ENCODE measurements at regions not wholly inside any gene's neighbourhood (a gene's known extent, or its start where the extent isn't known, plus 50 kb on each side); places are given as distances from the start of the nearest gene placed in this dataset.

DNA sequence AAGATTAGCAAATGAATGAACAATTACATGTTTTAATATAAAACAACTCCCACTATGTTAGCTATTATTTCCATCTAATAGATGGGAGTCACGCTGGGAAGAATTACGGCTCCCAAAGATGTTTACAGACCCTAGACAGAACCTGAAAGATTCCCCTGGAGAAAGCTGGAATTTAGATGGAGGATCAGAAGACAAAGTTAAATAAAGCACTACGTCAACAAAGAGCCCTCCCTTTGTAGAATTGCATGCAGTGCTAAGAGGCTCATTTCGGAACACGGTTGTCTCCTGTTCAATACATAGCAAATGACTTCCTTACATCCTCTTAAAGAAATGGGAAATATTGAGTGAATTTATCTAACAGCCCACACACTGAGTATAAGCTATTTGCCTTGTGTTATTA, 328.3 kb downstream of the CBLN4 start:
- TF ChIP-seq EP300 (IDR thresholded peaks at IDR 0.05; ENCODE audit: borderline replicate concordance) = no peak
- TF ChIP-seq TAF1 (IDR thresholded peaks at IDR 0.05; ENCODE audit: low read depth) = no peak
- no peak for TF ChIP-seq EGR1 (IDR thresholded peaks at IDR 0.05)
- TF ChIP-seq YY1 (IDR thresholded peaks at IDR 0.05; ENCODE audit: low read depth) = no peak
- no peak for TF ChIP-seq RAD21 (IDR thresholded peaks at IDR 0.05; ENCODE audit: low read depth)
- TF ChIP-seq, protein P1, sequence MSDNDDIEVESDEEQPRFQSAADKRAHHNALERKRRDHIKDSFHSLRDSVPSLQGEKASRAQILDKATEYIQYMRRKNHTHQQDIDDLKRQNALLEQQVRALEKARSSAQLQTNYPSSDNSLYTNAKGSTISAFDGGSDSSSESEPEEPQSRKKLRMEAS (IDR thresholded peaks at IDR 0.05) = no peak
- no peak for TF ChIP-seq CREB1 (IDR thresholded peaks at IDR 0.05; ENCODE audit: low read depth)
- TF ChIP-seq, protein P2, sequence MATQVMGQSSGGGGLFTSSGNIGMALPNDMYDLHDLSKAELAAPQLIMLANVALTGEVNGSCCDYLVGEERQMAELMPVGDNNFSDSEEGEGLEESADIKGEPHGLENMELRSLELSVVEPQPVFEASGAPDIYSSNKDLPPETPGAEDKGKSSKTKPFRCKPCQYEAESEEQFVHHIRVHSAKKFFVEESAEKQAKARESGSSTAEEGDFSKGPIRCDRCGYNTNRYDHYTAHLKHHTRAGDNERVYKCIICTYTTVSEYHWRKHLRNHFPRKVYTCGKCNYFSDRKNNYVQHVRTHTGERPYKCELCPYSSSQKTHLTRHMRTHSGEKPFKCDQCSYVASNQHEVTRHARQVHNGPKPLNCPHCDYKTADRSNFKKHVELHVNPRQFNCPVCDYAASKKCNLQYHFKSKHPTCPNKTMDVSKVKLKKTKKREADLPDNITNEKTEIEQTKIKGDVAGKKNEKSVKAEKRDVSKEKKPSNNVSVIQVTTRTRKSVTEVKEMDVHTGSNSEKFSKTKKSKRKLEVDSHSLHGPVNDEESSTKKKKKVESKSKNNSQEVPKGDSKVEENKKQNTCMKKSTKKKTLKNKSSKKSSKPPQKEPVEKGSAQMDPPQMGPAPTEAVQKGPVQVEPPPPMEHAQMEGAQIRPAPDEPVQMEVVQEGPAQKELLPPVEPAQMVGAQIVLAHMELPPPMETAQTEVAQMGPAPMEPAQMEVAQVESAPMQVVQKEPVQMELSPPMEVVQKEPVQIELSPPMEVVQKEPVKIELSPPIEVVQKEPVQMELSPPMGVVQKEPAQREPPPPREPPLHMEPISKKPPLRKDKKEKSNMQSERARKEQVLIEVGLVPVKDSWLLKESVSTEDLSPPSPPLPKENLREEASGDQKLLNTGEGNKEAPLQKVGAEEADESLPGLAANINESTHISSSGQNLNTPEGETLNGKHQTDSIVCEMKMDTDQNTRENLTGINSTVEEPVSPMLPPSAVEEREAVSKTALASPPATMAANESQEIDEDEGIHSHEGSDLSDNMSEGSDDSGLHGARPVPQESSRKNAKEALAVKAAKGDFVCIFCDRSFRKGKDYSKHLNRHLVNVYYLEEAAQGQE (IDR thresholded peaks at IDR 0.05; ENCODE audit: low read depth) = no peak
- no peak for TF ChIP-seq TCF12 (IDR thresholded peaks at IDR 0.05; ENCODE audit: low read depth)
- TF ChIP-seq FOXM1 (IDR thresholded peaks at IDR 0.05; ENCODE audit: borderline replicate concordance, low read depth) = no peak
- no peak for TF ChIP-seq NFIC (IDR thresholded peaks at IDR 0.05)
